ENCODE measurements at regions not wholly inside any gene's neighbourhood (a gene's known extent, or its start where the extent isn't known, plus 50 kb on each side); places are given as distances from the start of the nearest gene placed in this dataset.

GRCh38 chr1:70552662-70553566 lies 141.8 kb downstream of the CTH start:
- H3K4me1 ChIP-seq, result no peaks in the 10 kb centered on the region
- no peaks in the 10 kb centered on the region for H3K36me3 ChIP-seq
- H3K9me3 ChIP-seq, result no peaks in the 10 kb centered on the region
- ATAC-seq (no peak), DNase-seq (no peak)
- H3K27me3 ChIP-seq, result no peaks in the 10 kb centered on the region
- intact Hi-C loops (cut with DNase I), result no loop called here
- no peak overlapping the region for H3K4me3 ChIP-seq
- H3K27ac ChIP-seq, result no peak overlapping the region
- TF ChIP-seq, protein P1, sequence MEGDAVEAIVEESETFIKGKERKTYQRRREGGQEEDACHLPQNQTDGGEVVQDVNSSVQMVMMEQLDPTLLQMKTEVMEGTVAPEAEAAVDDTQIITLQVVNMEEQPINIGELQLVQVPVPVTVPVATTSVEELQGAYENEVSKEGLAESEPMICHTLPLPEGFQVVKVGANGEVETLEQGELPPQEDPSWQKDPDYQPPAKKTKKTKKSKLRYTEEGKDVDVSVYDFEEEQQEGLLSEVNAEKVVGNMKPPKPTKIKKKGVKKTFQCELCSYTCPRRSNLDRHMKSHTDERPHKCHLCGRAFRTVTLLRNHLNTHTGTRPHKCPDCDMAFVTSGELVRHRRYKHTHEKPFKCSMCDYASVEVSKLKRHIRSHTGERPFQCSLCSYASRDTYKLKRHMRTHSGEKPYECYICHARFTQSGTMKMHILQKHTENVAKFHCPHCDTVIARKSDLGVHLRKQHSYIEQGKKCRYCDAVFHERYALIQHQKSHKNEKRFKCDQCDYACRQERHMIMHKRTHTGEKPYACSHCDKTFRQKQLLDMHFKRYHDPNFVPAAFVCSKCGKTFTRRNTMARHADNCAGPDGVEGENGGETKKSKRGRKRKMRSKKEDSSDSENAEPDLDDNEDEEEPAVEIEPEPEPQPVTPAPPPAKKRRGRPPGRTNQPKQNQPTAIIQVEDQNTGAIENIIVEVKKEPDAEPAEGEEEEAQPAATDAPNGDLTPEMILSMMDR (IDR thresholded peaks at IDR 0.05), result no peak

DNA sequence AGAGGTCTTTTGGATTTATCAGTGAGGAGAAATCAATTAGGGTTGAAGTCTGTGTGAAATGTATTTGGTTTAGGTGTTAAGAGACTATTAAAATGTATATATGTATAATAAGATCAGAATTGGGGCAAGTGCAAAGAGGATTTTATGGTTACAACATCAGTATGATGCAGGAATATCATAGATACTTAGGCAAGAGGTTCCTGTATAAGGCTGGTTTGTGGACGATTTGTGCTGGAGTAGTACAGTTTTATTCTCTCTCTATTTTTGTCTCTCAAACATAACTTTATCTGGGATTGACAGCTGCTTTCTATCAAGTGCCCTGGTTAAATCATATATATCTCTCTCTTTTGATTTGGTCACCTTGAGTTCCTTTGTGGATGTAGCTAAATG lies 142.5 kb downstream of the CTH start:
- H3K4me3 ChIP-seq, result no peak overlapping the region
- intact Hi-C loops (cut with DNase I), result no loop called here
- H3K27ac ChIP-seq, result no peak overlapping the region
- H3K9me3 ChIP-seq, result no peaks in the 10 kb centered on the region
- TF ChIP-seq, protein P1 (IDR thresholded peaks at IDR 0.05), result no peak
- DNase-seq, result no peak
- no peaks in the 10 kb centered on the region for H3K27me3 ChIP-seq
- H3K4me1 ChIP-seq, result no peaks in the 10 kb centered on the region
- H3K36me3 ChIP-seq, result no peaks in the 10 kb centered on the region
- ATAC-seq, result no peak

- H3K36me3 ChIP-seq, result no peaks in the 10 kb centered on the region
- DNase-seq (no peak), ATAC-seq (no peak)
- H3K9me3 ChIP-seq, result no peaks in the 10 kb centered on the region
- H3K27me3 ChIP-seq, result no peaks in the 10 kb centered on the region
- intact Hi-C loops (cut with DNase I), result no loop called here
- H3K4me1 ChIP-seq, result no peaks in the 10 kb centered on the region
- H3K4me3 ChIP-seq, result no peak overlapping the region
- no peak overlapping the region for H3K27ac ChIP-seq
- TF ChIP-seq, protein P1 (IDR thresholded peaks at IDR 0.05), result no peak
Observed at GRCh38 chr1:70554341-70554740, 143.3 kb downstream of the CTH start.

GRCh38 chr1:70556541-70556940 lies 145.5 kb downstream of the CTH start:
- Histone ChIP-seq H3K27me3 (no peaks in the 10 kb centered on the region), H3K4me1 (no peaks in the 10 kb centered on the region), H3K4me3 (no peak overlapping the region), H3K36me3 (no peaks in the 10 kb centered on the region), H3K9me3 (no peaks in the 10 kb centered on the region), H3K27ac (no peak overlapping the region)
- DNase-seq (no peak), ATAC-seq (no peak)
- TF ChIP-seq, protein P1 (IDR thresholded peaks at IDR 0.05), result no peak
- intact Hi-C loops (cut with DNase I), result no loop called here

DNA sequence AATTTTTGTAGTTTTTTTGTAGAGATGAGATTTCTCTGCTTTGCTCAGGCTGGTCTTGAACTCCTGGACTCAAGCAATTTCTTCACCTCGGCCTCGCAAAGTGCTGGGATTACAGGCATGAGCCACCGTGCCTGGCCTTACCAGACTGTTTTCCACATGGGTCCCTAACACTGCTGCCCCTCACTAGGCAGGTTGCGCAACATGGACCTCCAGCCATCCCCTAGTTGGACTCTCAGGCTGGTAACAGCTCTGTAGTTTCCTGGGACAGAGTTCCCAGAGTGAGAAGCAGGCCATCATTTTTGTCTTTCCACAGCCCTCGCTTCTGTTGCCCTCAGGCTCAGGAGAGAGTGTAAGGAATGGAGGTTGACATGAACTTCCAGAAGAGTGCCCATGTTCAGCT lies 156.1 kb downstream of the CTH start:
- intact Hi-C loops (cut with DNase I), result no loop called here
- TF ChIP-seq, protein P1 (IDR thresholded peaks at IDR 0.05), result no peak
- Histone ChIP-seq H3K4me1 (no peaks in the 10 kb centered on the region), H3K36me3 (no peaks in the 10 kb centered on the region), H3K9me3 (no peaks in the 10 kb centered on the region), H3K27me3 (no peaks in the 10 kb centered on the region), H3K4me3 (no peak overlapping the region), H3K27ac (no peak overlapping the region)
- ATAC-seq (no peak), DNase-seq (no peak)
